Panc1 (cell line): ENCODE measurements at regions not wholly inside any gene's neighbourhood (a gene's known extent, or its start where the extent isn't known, plus 50 kb on each side); places are given as distances from the start of the nearest gene placed in this dataset.

Experiments
- ATAC-seq: fragments of 200-7000 bp; cut with Tn5 transposase; 2 replicates; pipeline ENCODE4 v1.9.1; 2020; ENCODE audit warnings: mild to moderate bottlenecking, moderate library complexity
- BruUV-seq: library from RNA; stranded (reverse); fragments of 400-500 nt; replicated peaks from 2 replicates; lab custom pipeline; 2021; lab: Mats Ljungman, UMichigan
- CTCF ChIA-PET: fragments of 300-600 bp; sonication (Branson Sonifier 250); formaldehyde crosslinking; loops from one replicate; lab custom pipeline; 2022; ENCODE audit warnings: antibody characterized with exemption; lab: Charles Lee
- POLR2A ChIA-PET: fragments of 300-600 bp; sonication (Branson Sonifier 250); formaldehyde crosslinking; loops from one replicate; lab custom pipeline; 2022; ENCODE audit warnings: antibody characterized with exemption; lab: Charles Lee
- DNase-seq: peaks from one replicate; pipeline ENCODE4 v3.0.0-alpha.2; 2010; ENCODE audit warnings: low read depth, low spot score
- H3K27ac ChIP-seq: 2 replicates; pipeline ENCODE4 v1.5.1; 2011; ENCODE audit warnings: mild to moderate bottlenecking, low read length, inconsistent platforms
- H3K27me3 ChIP-seq: fragments of 200-500 bp; sonication (Bioruptor generic); 2 replicates; pipeline ENCODE4 v1.6.0; 2014; ENCODE audit warnings: low read length, inconsistent platforms; ENCODE audit not compliant: control insufficient read depth, insufficient read depth
- H3K36me3 ChIP-seq: fragments of 200-500 bp; sonication (Bioruptor generic); 2 replicates; pipeline ENCODE4 v1.5.1; 2014; ENCODE audit warnings: inconsistent platforms, mild to moderate bottlenecking, low read length, moderate library complexity; ENCODE audit not compliant: control insufficient read depth, insufficient read depth
- H3K4me1 ChIP-seq: 2 replicates; pipeline ENCODE4 v1.5.1; 2011; ENCODE audit warnings: inconsistent platforms, mild to moderate bottlenecking, low read length, moderate library complexity; ENCODE audit not compliant: control insufficient read depth, insufficient read depth
- H3K4me3 ChIP-seq, 2 experiments: 2 replicates each; pipeline ENCODE4 v1.5.1; 2011 to 2012; ENCODE audit warnings: low read depth in 2 of 2, low read length in 2 of 2, mild to moderate bottlenecking in 2 of 2, inconsistent platforms in 1 of 2, moderate library complexity in 1 of 2
- H3K9me3 ChIP-seq: fragments of 200-500 bp; sonication (Bioruptor generic); 2 replicates; pipeline ENCODE4 v1.5.1; 2014; ENCODE audit warnings: low read depth, mild to moderate bottlenecking, inconsistent platforms, low read length, moderate library complexity; ENCODE audit not compliant: control insufficient read depth, insufficient read depth
- POLR2AphosphoS5 ChIP-seq: IDR thresholded peaks from 2 replicates; pipeline ENCODE4 v1.6.1; 2012; ENCODE audit warnings: mild to moderate bottlenecking, low read depth, low read length, moderate library complexity
- SIN3A ChIP-seq: IDR thresholded peaks from 2 replicates; pipeline ENCODE4 v1.6.1; 2012; ENCODE audit warnings: low read depth, mild to moderate bottlenecking, low read length, moderate library complexity, borderline replicate concordance; ENCODE audit not compliant: insufficient read depth
- TCF7L2 ChIP-seq: IDR thresholded peaks from 2 replicates; pipeline ENCODE4 v1.6.1; 2011; ENCODE audit warnings: mild to moderate bottlenecking, low read depth, low read length, inconsistent platforms
- in situ Hi-C: cut with HindIII; loops from 2 replicates; pipeline ENCODE4 v1.10.0; 2016; ENCODE audit warnings: low sequenced_read_pairs, low pct_unique_long_range_greater_than_20kb
- intact Hi-C: fragments of 100-400 bp; cut with micrococcal nuclease; formaldehyde crosslinking; loops from one replicate; pipeline ENCODE4 v1.10.0; 2022; ENCODE audit not compliant: unreplicated experiment
- TF ChIP-seq, protein P1 (sequence below), 2 experiments: IDR thresholded peaks; 2 replicates each; pipeline ENCODE4 v1.6.1; 2011 to 2012; ENCODE audit warnings: low read depth in 2 of 2, control low read depth in 1 of 2, low read length in 1 of 2, mild to moderate bottlenecking in 1 of 2, moderate library complexity in 1 of 2; ENCODE audit not compliant: insufficient read depth in 1 of 2
- TF ChIP-seq, protein P2 (sequence below): fragments of 450-650 bp; IDR thresholded peaks from 2 replicates; pipeline ENCODE4 v1.5.1; 2017; ENCODE audit warnings: mild to moderate bottlenecking

DNA sequence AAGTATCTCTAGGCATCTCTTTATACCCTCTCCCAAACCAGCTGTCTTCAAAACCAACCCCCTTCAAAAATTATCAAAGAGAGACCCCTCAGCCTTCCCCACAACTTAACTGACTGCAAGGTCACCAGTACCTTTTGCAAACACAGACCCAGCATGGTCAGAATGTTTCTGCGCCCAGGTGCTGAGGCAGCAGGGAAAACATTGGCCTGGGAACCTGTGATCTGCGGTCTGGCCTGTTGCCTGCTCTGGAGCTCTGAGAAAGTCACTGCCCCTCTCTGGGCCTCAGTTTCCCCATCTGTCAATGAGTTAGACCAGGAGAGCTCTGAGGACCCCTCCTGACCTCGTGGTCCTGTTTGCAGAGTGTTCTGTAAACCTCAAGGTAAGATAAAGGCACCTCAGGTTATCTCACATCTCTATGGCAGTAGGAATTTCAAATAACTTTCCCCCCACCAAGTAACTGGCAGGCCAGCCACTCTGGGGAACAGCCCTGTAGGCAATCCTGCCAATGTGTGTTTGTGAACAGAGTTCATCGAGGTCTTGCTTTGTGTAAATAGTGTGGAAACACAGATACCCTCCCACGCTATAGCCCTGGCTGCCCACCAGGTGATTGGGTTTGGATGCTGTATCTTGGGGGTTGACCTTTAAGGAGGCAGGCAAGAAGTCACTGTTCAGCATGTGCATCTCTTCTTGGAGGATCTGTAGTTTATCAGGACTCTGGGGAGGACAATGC is 50.0 kb upstream of the SMAD6 start:
- Histone ChIP-seq H3K4me1 (peaks cover 22% of the 10 kb centered on the region), H3K36me3 (no peaks in the 10 kb centered on the region), H3K4me3 (no peak overlapping the region), H3K9me3 (no peaks in the 10 kb centered on the region), H3K27ac (no peak overlapping the region), H3K27me3 (no peaks in the 10 kb centered on the region)
- CTCF ChIA-PET: interaction anchor here (0.7 kb wide), 1 partner anchor 39 kb away, joined by 3 read pairs; no protein-coding TSS in a partner anchor
- POLR2A ChIA-PET: no interaction called here
- ATAC-seq (no peak), DNase-seq (no peak)
- intact Hi-C loops (no loop called here), in situ Hi-C loops (no loop called here)
- BruUV-seq: no TSS peak
- no peak for TF ChIP-seq TCF7L2
- no peak for TF ChIP-seq POLR2AphosphoS5
- no peak for TF ChIP-seq SIN3A
- TF ChIP-seq, protein P1, sequence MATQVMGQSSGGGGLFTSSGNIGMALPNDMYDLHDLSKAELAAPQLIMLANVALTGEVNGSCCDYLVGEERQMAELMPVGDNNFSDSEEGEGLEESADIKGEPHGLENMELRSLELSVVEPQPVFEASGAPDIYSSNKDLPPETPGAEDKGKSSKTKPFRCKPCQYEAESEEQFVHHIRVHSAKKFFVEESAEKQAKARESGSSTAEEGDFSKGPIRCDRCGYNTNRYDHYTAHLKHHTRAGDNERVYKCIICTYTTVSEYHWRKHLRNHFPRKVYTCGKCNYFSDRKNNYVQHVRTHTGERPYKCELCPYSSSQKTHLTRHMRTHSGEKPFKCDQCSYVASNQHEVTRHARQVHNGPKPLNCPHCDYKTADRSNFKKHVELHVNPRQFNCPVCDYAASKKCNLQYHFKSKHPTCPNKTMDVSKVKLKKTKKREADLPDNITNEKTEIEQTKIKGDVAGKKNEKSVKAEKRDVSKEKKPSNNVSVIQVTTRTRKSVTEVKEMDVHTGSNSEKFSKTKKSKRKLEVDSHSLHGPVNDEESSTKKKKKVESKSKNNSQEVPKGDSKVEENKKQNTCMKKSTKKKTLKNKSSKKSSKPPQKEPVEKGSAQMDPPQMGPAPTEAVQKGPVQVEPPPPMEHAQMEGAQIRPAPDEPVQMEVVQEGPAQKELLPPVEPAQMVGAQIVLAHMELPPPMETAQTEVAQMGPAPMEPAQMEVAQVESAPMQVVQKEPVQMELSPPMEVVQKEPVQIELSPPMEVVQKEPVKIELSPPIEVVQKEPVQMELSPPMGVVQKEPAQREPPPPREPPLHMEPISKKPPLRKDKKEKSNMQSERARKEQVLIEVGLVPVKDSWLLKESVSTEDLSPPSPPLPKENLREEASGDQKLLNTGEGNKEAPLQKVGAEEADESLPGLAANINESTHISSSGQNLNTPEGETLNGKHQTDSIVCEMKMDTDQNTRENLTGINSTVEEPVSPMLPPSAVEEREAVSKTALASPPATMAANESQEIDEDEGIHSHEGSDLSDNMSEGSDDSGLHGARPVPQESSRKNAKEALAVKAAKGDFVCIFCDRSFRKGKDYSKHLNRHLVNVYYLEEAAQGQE (IDR thresholded peaks at IDR 0.05; ENCODE audit: insufficient read depth in 1 of 2, low read depth in 2 of 2, low read length in 1 of 2): no peak
- TF ChIP-seq, protein P2, sequence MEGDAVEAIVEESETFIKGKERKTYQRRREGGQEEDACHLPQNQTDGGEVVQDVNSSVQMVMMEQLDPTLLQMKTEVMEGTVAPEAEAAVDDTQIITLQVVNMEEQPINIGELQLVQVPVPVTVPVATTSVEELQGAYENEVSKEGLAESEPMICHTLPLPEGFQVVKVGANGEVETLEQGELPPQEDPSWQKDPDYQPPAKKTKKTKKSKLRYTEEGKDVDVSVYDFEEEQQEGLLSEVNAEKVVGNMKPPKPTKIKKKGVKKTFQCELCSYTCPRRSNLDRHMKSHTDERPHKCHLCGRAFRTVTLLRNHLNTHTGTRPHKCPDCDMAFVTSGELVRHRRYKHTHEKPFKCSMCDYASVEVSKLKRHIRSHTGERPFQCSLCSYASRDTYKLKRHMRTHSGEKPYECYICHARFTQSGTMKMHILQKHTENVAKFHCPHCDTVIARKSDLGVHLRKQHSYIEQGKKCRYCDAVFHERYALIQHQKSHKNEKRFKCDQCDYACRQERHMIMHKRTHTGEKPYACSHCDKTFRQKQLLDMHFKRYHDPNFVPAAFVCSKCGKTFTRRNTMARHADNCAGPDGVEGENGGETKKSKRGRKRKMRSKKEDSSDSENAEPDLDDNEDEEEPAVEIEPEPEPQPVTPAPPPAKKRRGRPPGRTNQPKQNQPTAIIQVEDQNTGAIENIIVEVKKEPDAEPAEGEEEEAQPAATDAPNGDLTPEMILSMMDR: no peak
